Vagina (tissue), 2 donors: ENCODE measurements at regions not wholly inside any gene's neighbourhood (a gene's known extent, or its start where the extent isn't known, plus 50 kb on each side); places are given as distances from the start of the nearest gene placed in this dataset.

ENCODE experiments used
- DNase-seq, 2 donors: peaks; one replicate each; pipeline ENCODE4 v3.0.0-alpha.2; 2017; ENCODE audit errors: extremely low spot score in 2 of 2
- H3K27ac ChIP-seq: fragments of 200-600 bp; sonication (generic); one replicate; pipeline ENCODE4 v1.5.1; 2019
- H3K27me3 ChIP-seq: fragments of 200-600 bp; sonication (generic); one replicate; pipeline ENCODE4 v1.5.1; 2019
- H3K36me3 ChIP-seq, 2 donors: fragments of 200-600 bp; sonication (generic); one replicate each; pipeline ENCODE4 v1.5.1; 2017 to 2019
- H3K4me1 ChIP-seq: fragments of 200-600 bp; sonication (generic); one replicate; pipeline ENCODE4 v1.5.1; 2019
- H3K4me3 ChIP-seq, 2 donors: fragments of 200-600 bp; sonication (generic); 1 replicate in 1 of 2; 2 replicates in 1 of 2; pipeline ENCODE4 v1.5.1; 2016 to 2019
- H3K9me3 ChIP-seq: fragments of 200-600 bp; sonication (generic); one replicate; pipeline ENCODE4 v1.5.1; 2019
- CTCF ChIP-seq, 3 experiments: fragments of 450-650 bp in 2 of 3; fragments of 200-600 bp in 1 of 3; sonication (generic) in 1 of 3; IDR thresholded peaks; one replicate each; pipeline ENCODE4 v1.5.1; 2017 to 2019; ENCODE audit warnings: antibody characterized with exemption in 3 of 3, mild to moderate bottlenecking in 2 of 3, moderate library complexity in 2 of 3
- POLR2A ChIP-seq, 2 donors: fragments of 450-650 bp; IDR thresholded peaks; one replicate each; pipeline ENCODE4 v1.6.1; 2017; ENCODE audit warnings: antibody characterized with exemption in 2 of 2, mild to moderate bottlenecking in 2 of 2, moderate library complexity in 2 of 2
- POLR2AphosphoS5 ChIP-seq, 2 donors: sonication (generic); formaldehyde crosslinking; IDR thresholded peaks; one replicate each; pipeline ENCODE4 v1.9.0; 2017; ENCODE audit warnings: antibody characterized with exemption in 2 of 2, mild to moderate bottlenecking in 2 of 2, low read depth in 1 of 2; ENCODE audit not compliant: insufficient read depth in 1 of 2
- intact Hi-C: fragments of 100-400 bp; cut with DNase I; formaldehyde crosslinking; loops from one replicate; pipeline ENCODE4 v1.15.1; 2023

DNA sequence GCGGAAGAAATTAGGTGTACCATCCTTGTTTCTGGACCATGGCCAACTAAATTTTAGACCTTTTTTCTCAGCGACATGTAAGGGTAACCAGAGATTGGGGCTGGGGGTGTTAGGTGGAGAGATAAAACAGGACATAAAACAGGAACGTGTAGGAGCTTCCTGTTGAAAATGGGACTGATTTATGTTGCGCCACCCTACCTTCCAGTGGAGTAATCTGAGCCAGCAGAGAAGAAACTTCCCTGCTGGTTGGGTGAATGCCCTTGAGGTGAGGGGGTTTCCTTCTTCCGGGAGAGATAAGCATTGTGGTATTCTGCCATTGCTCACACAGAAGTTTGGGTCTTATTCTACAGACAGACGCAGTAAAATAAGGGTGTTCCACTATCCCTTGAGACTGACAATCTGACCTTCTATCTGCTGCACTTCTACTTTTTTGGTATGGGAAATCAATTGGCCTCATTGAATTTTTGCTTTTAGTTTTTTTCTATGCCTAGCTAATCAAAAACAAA is 417.6 kb downstream of the PCNX1 start:
- no peak overlapping the region for H3K27ac ChIP-seq
- peaks cover 10% of the 10 kb centered on the region for H3K4me1 ChIP-seq
- TF ChIP-seq POLR2A (IDR thresholded peaks at IDR 0.05) (no peak), CTCF (IDR thresholded peaks at IDR 0.05) (no peak), POLR2AphosphoS5 (IDR thresholded peaks at IDR 0.05; ENCODE audit: insufficient read depth in 1 of 2, low read depth in 1 of 2) (no peak)
- H3K27me3 ChIP-seq = no peaks in the 10 kb centered on the region
- H3K9me3 ChIP-seq = no peaks in the 10 kb centered on the region
- H3K4me3 ChIP-seq = no peak overlapping the region
- no peak for DNase-seq
- H3K36me3 ChIP-seq = no peaks in the 10 kb centered on the region
- intact Hi-C loops = loop anchor here (5.0 kb wide), 1 partner anchor 427 kb away; no protein-coding TSS in a partner anchor

DNA sequence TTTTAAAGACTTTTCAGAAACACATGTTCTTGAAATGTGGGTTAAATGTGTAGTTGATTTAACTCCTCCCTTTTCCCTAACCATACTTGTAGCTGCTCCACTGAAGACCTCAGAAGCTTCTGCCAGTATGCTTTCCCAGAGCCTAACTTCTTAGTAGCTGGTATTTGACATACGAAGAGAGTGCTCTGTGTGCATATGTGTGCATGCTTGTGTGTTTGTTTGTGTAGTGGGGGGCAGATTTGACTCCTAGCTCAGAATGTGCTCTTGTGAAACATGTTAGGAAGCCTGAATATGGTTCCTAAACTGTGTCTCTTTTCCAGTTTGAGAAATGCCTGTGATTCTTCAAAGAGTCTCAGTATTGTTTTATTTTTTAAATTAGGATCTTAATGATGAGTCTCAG is 420.4 kb downstream of the PCNX1 start:
- Histone ChIP-seq H3K36me3 (no peaks in the 10 kb centered on the region), H3K4me3 (no peak overlapping the region), H3K9me3 (no peaks in the 10 kb centered on the region), H3K27me3 (no peaks in the 10 kb centered on the region), H3K4me1 (no peaks in the 10 kb centered on the region), H3K27ac (no peak overlapping the region)
- intact Hi-C loops = no loop called here
- TF ChIP-seq POLR2AphosphoS5 (IDR thresholded peaks at IDR 0.05; ENCODE audit: insufficient read depth in 1 of 2, low read depth in 1 of 2) (no peak), CTCF (IDR thresholded peaks at IDR 0.05) (no peak), POLR2A (IDR thresholded peaks at IDR 0.05) (no peak)
- no peak for DNase-seq

- intact Hi-C loops = no loop called here
- Histone ChIP-seq H3K4me1 (no peaks in the 10 kb centered on the region), H3K9me3 (no peaks in the 10 kb centered on the region), H3K27ac (no peak overlapping the region), H3K27me3 (no peaks in the 10 kb centered on the region), H3K4me3 (no peak overlapping the region), H3K36me3 (no peaks in the 10 kb centered on the region)
- DNase-seq = no peak
- TF ChIP-seq CTCF (IDR thresholded peaks at IDR 0.05) = no peak
- TF ChIP-seq POLR2A (IDR thresholded peaks at IDR 0.05) = no peak
- TF ChIP-seq POLR2AphosphoS5 (IDR thresholded peaks at IDR 0.05; ENCODE audit: insufficient read depth in 1 of 2, low read depth in 1 of 2) = no peak
Measured at GRCh38 chr14:71328183-71328582, 420.9 kb downstream of the PCNX1 start.

DNA sequence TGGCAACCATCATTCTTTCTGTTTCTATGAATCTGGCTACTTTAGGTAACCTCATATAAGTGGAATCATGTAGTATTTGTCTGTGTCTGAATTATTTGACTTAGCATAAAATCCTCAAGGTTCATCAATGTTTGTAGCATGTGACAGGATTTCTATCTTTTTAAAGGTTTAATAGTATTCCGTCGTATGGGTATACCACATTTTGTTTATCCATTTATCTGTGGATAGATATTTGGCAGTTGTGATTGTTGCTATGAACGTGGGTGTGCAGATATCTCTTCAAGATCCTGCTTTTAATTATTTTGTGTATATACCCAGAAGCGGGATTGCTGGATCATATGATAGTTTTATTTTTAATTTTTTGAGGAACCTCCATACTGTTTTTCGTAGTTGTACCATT is 421.7 kb downstream of the PCNX1 start:
- no peak for DNase-seq
- TF ChIP-seq POLR2AphosphoS5 (IDR thresholded peaks at IDR 0.05; ENCODE audit: insufficient read depth in 1 of 2, low read depth in 1 of 2) (no peak), CTCF (IDR thresholded peaks at IDR 0.05) (no peak), POLR2A (IDR thresholded peaks at IDR 0.05) (no peak)
- H3K9me3 ChIP-seq = no peaks in the 10 kb centered on the region
- H3K4me1 ChIP-seq = no peaks in the 10 kb centered on the region
- H3K4me3 ChIP-seq = no peak overlapping the region
- intact Hi-C loops = no loop called here
- no peaks in the 10 kb centered on the region for H3K36me3 ChIP-seq
- no peaks in the 10 kb centered on the region for H3K27me3 ChIP-seq
- H3K27ac ChIP-seq = no peak overlapping the region

- Histone ChIP-seq H3K4me3 (no peak overlapping the region), H3K27ac (no peak overlapping the region), H3K9me3 (no peaks in the 10 kb centered on the region), H3K4me1 (no peaks in the 10 kb centered on the region), H3K36me3 (no peaks in the 10 kb centered on the region), H3K27me3 (no peaks in the 10 kb centered on the region)
- intact Hi-C loops = no loop called here
- DNase-seq = no peak
- TF ChIP-seq CTCF (IDR thresholded peaks at IDR 0.05) (no peak), POLR2AphosphoS5 (IDR thresholded peaks at IDR 0.05; ENCODE audit: insufficient read depth in 1 of 2, low read depth in 1 of 2) (no peak), POLR2A (IDR thresholded peaks at IDR 0.05) (no peak)
Measured at GRCh38 chr14:71331403-71331802, 424.1 kb downstream of the PCNX1 start.
